Right lobe of liver (tissue), 6 donors: ENCODE measurements at regions not wholly inside any gene's neighbourhood (a gene's known extent, or its start where the extent isn't known, plus 50 kb on each side); places are given as distances from the start of the nearest gene placed in this dataset.
"Not testable (repeated sequence)": the region's sequence is repeated elsewhere in the genome, so short reads cannot be mapped to it uniquely, and the experiment has no call there.

Experiments used
- ATAC-seq, 4 donors: fragments of 200-7000 bp; cut with Tn5 transposase; one replicate each; pipeline ENCODE4 v1.9.1; 2020; ENCODE audit warnings: mild to moderate bottlenecking in 4 of 4, moderate library complexity in 4 of 4
- DNase-seq, 3 donors: peaks; one replicate each; pipeline ENCODE4 v3.0.0-alpha.2; 2020
- H3K27ac ChIP-seq, 3 donors: fragments of 200-600 bp; one replicate each; pipeline ENCODE4 v1.8.0; 2022
- H3K27me3 ChIP-seq, 2 donors: fragments of 200-600 bp; one replicate each; pipeline ENCODE4 v1.8.0; 2022
- H3K36me3 ChIP-seq, 4 donors: fragments of 200-600 bp; sonication (generic) in 1 of 4; one replicate each; pipeline versions ENCODE4 v1.5.1 to v1.8.0; 2017 to 2022; ENCODE audit warnings: control low read depth in 1 of 4
- H3K4me1 ChIP-seq, 4 donors: fragments of 200-600 bp; sonication (generic) in 1 of 4; one replicate each; pipeline versions ENCODE4 v1.5.1 to v1.8.0; 2017 to 2022; ENCODE audit warnings: control low read depth in 1 of 4
- H3K4me3 ChIP-seq, 3 donors: fragments of 200-600 bp; one replicate each; pipeline ENCODE4 v1.8.0; 2022
- H3K9me3 ChIP-seq, 4 donors: fragments of 200-600 bp; sonication (generic) in 1 of 4; one replicate each; pipeline versions ENCODE4 v1.5.1 to v1.8.0; 2017 to 2022; ENCODE audit warnings: control low read depth in 1 of 4
- CTCF ChIP-seq, 4 donors: fragments of 200-600 bp in 3 of 4; fragments of 450-650 bp in 1 of 4; IDR thresholded peaks; one replicate each; pipeline versions ENCODE4 v1.5.1 to v1.8.0; 2016 to 2022; ENCODE audit warnings: antibody characterized with exemption in 4 of 4, mild to moderate bottlenecking in 2 of 4
- POLR2A ChIP-seq: fragments of 450-650 bp; IDR thresholded peaks from one replicate; pipeline ENCODE4 v1.6.1; 2017; ENCODE audit warnings: antibody characterized with exemption, mild to moderate bottlenecking
- WGBS: methylation state at CpG from one replicate; pipeline ENCODE4 v1.1.6; 2018; ENCODE audit warnings: low coverage, low lambda C conversion rate; ENCODE audit not compliant: insufficient coverage; ENCODE audit errors: missing lambda C conversion rate; 5-methylcytosine and 5-hydroxymethylcytosine counted together
- intact Hi-C, 2 donors: fragments of 100-400 bp; cut with DNase I; formaldehyde crosslinking; loops; one replicate each; pipeline versions ENCODE4 v1.11.2 to v1.14.1; 2022
- donor health status: DM: no; HTN: yes; CAD: no.
- donor health status: DM: no; HTN: no; CAD: no.
- donor health status: DM: no; HTN: no; CAD: no.
- donor health status: DM: no; HTN: yes; CAD: no.
- donor health status: DM: no; HTN: yes; CAD: no.

GRCh38 chr9:40927260-40927631, 201.2 kb downstream of the FOXD4L6 start:
- Histone ChIP-seq H3K4me1 (no peaks in the 10 kb centered on the region), H3K36me3 (no peaks in the 10 kb centered on the region), H3K27ac (no peak overlapping the region), H3K9me3 (peaks cover 0 to 44% (median 6%) of the 10 kb centered on the region in 4 donors), H3K4me3 (no peak overlapping the region), H3K27me3 (no peaks in the 10 kb centered on the region)
- 44% methylated on average over 4 of the region's 4 CpGs for WGBS
- intact Hi-C loops = no loop called here
- no peak for DNase-seq
- no peak for ATAC-seq
- no peak for TF ChIP-seq CTCF (IDR thresholded peaks at IDR 0.05)
- TF ChIP-seq POLR2A = no peak

- H3K4me3 ChIP-seq = no peak overlapping the region
- H3K27ac ChIP-seq = no peak overlapping the region
- DNase-seq (no peak), ATAC-seq (no peak)
- intact Hi-C loops = no loop called here
- no peak for TF ChIP-seq POLR2A
- no peak for TF ChIP-seq CTCF (IDR thresholded peaks at IDR 0.05)
- H3K9me3 ChIP-seq = peaks cover 0 to 44% (median 6%) of the 10 kb centered on the region in 4 donors
- no peaks in the 10 kb centered on the region for H3K27me3 ChIP-seq
- WGBS = 44% methylated on average over 8 of the region's 8 CpGs
- H3K4me1 ChIP-seq = no peaks in the 10 kb centered on the region
- H3K36me3 ChIP-seq = no peaks in the 10 kb centered on the region
These were observed 201.8 kb downstream of the FOXD4L6 start for GRCh38 chr9:40926404-40927259.

GRCh38 chr9:40925149-40925548, 203.3 kb downstream of the FOXD4L6 start:
- no peak for ATAC-seq
- Histone ChIP-seq H3K27me3 (no peaks in the 10 kb centered on the region), H3K27ac (no peak overlapping the region), H3K4me3 (no peak overlapping the region), H3K4me1 (no peaks in the 10 kb centered on the region), H3K9me3 (peaks cover 0 to 44% (median 6%) of the 10 kb centered on the region in 4 donors), H3K36me3 (no peaks in the 10 kb centered on the region)
- DNase-seq = no peak
- 53% methylated on average over 8 of the region's 8 CpGs for WGBS
- TF ChIP-seq POLR2A (no peak), CTCF (IDR thresholded peaks at IDR 0.05) (no peak)
- intact Hi-C loops = no loop called here

- H3K27me3 ChIP-seq, H3K4me1 ChIP-seq, ATAC-seq, DNase-seq, intact Hi-C loops, H3K36me3 ChIP-seq, H3K4me3 ChIP-seq, H3K27ac ChIP-seq: not testable (repeated sequence)
- 60% methylated on average over 5 of the region's 5 CpGs for WGBS
- peaks cover 0 to 37% (median 13%) of the 10 kb centered on the region in 4 donors for H3K9me3 ChIP-seq
These were observed 212.1 kb downstream of the FOXD4L6 start for GRCh38 chr9:40916399-40916783.

- peak in 1 of 3 donors; percentile 53 for DNase-seq
- intact Hi-C loops, ATAC-seq, H3K27ac ChIP-seq, H3K4me3 ChIP-seq, H3K4me1 ChIP-seq, H3K36me3 ChIP-seq, H3K27me3 ChIP-seq: not testable (repeated sequence)
- peaks cover 0 to 38% (median 15%) of the 10 kb centered on the region in 4 donors for H3K9me3 ChIP-seq
- WGBS = 52% methylated on average over 12 of the region's 13 CpGs
These were observed 212.7 kb downstream of the FOXD4L6 start for GRCh38 chr9:40915660-40916398.
